Muscle layer of duodenum (tissue), 2 donors: ENCODE measurements at regions not wholly inside any gene's neighbourhood (a gene's known extent, or its start where the extent isn't known, plus 50 kb on each side); places are given as distances from the start of the nearest gene placed in this dataset.

Experiments used
- H3K27ac ChIP-seq: one replicate; pipeline ENCODE4 v1.7.0; 2013; ENCODE audit warnings: mild to moderate bottlenecking, low read length
- H3K27me3 ChIP-seq: one replicate; pipeline ENCODE4 v1.7.0; 2013; ENCODE audit warnings: low read depth, mild to moderate bottlenecking, control low read depth, low read length
- H3K36me3 ChIP-seq, 2 donors: one replicate each; pipeline ENCODE4 v1.7.0; 2013; ENCODE audit warnings: low read length in 2 of 2, control low read depth in 1 of 2, mild to moderate bottlenecking in 1 of 2; ENCODE audit not compliant: insufficient read depth in 2 of 2, control insufficient read depth in 1 of 2
- H3K4me1 ChIP-seq, 2 donors: one replicate each; pipeline ENCODE4 v1.7.0; 2013; ENCODE audit warnings: low read length in 2 of 2, mild to moderate bottlenecking in 2 of 2, control low read depth in 1 of 2, moderate library complexity in 1 of 2; ENCODE audit not compliant: insufficient read depth in 2 of 2, control insufficient read depth in 1 of 2
- H3K4me3 ChIP-seq, 2 donors: one replicate each; pipeline ENCODE4 v1.7.0; 2013; ENCODE audit warnings: low read length in 2 of 2, low read depth in 1 of 2, mild to moderate bottlenecking in 1 of 2
- H3K9me3 ChIP-seq, 2 donors: one replicate each; pipeline ENCODE4 v1.7.0; 2013; ENCODE audit warnings: low read length in 2 of 2, control low read depth in 1 of 2, mild to moderate bottlenecking in 1 of 2; ENCODE audit not compliant: control insufficient read depth in 1 of 2
- donor health status: healthy.

DNA sequence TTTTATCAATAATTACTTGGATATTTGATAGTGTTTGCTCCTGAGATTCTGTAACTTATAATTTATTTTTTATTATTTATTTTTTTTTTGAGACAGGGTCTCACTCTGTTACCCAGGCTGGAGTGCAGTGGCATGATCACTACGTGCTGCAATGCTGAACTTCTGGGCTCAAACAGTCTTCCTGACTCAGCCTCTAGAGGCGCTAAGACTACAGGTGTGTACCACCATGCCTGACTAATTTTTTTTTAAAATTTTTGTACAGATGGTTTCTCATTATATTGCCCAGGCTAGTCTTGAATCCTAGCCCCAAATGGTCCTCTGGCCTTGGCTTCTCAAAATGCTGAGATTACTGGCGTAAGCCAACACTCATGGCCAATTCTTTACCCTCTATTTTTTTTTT, 845.5 kb upstream of the ADGRL4 start:
- H3K27ac ChIP-seq, result no peak overlapping the region
- no peaks in the 10 kb centered on the region for H3K4me1 ChIP-seq
- H3K4me3 ChIP-seq, result no peak overlapping the region
- H3K9me3 ChIP-seq, result no peaks in the 10 kb centered on the region
- H3K36me3 ChIP-seq, result no peaks in the 10 kb centered on the region
- no peaks in the 10 kb centered on the region for H3K27me3 ChIP-seq

DNA sequence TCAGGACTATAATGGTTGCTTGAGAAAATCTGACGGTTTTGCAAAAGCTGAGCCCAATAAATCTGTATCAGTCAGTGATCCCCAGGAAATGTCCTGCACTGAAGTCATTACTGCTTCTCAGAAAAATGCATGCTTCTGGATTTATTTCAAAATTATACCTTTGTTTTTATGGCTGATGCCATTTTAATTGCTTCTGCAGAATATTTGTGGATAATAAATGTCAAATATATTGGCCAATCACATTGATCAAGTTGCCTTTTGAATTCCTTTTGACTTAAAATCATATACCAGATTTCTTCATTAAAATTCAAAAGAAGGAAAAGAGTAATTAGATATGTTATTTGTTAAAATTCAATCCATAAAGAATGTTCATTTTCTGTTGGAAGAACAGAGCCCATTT, 842.9 kb upstream of the ADGRL4 start:
- Histone ChIP-seq H3K4me3 (no peak overlapping the region), H3K9me3 (no peaks in the 10 kb centered on the region), H3K27ac (no peak overlapping the region), H3K4me1 (no peaks in the 10 kb centered on the region), H3K36me3 (no peaks in the 10 kb centered on the region), H3K27me3 (no peaks in the 10 kb centered on the region)

DNA sequence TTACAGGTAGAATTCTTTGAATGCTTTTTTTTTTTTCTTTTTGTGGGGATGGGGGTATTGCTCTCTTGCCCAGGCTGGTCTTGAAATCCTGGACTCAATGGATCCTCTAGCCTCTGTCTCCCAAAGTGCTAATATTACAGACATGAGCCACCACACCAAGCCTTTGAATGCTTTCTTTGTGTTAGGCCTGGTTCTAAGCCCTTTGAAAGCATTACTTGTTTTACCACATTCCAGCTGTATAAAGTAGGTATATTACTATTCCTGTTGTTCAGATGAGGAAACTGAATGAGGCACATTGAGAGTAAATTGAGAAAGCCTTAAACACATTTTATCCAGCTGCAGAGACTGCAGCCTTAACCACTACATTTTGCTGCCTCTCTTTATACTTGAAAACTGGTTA, 841.8 kb upstream of the ADGRL4 start:
- no peaks in the 10 kb centered on the region for H3K4me1 ChIP-seq
- H3K27ac ChIP-seq, result no peak overlapping the region
- no peaks in the 10 kb centered on the region for H3K27me3 ChIP-seq
- H3K9me3 ChIP-seq, result no peaks in the 10 kb centered on the region
- no peaks in the 10 kb centered on the region for H3K36me3 ChIP-seq
- H3K4me3 ChIP-seq, result no peak overlapping the region

DNA sequence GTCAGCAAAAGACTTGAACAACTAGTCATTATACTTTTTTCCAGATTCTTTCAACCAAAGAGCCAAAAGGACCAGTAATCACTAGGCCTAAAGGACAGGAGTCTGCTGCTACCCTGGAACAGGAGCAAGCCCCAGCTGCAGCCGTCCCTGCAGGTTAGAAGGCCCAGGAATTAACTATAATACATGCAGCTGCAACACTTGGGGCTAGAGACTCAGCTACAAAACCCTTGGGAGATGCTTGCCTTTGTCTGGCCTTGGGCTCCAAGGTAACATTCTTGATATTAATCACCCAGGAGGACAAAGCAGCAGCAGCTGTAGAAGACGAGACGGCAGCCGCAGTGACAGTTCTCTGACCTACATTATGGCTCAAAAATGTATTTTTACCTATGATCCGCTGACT, 841.2 kb upstream of the ADGRL4 start:
- no peak overlapping the region for H3K27ac ChIP-seq
- no peaks in the 10 kb centered on the region for H3K9me3 ChIP-seq
- no peaks in the 10 kb centered on the region for H3K36me3 ChIP-seq
- no peak overlapping the region for H3K4me3 ChIP-seq
- no peaks in the 10 kb centered on the region for H3K4me1 ChIP-seq
- no peaks in the 10 kb centered on the region for H3K27me3 ChIP-seq

DNA sequence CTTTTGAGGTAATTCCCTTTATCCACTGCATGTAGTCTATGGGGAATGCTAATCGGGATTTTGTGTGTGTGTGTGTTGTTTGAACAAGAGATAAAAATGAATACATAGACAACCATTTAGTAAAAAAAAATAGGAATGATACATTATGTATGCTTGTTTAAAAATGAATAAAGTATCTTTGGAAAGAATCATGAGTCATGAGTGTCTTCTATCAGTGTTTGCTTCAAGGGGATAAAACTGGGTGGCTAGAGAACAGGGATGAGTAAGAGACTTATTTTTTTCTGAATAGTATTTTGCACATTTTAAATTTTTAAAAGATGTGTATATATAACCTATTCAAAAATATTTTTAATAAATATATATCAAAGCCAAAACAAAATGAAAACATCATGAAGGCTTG, 839.4 kb upstream of the ADGRL4 start:
- Histone ChIP-seq H3K27me3 (no peaks in the 10 kb centered on the region), H3K27ac (no peak overlapping the region), H3K4me1 (no peaks in the 10 kb centered on the region), H3K4me3 (no peak overlapping the region), H3K9me3 (no peaks in the 10 kb centered on the region), H3K36me3 (no peaks in the 10 kb centered on the region)

DNA sequence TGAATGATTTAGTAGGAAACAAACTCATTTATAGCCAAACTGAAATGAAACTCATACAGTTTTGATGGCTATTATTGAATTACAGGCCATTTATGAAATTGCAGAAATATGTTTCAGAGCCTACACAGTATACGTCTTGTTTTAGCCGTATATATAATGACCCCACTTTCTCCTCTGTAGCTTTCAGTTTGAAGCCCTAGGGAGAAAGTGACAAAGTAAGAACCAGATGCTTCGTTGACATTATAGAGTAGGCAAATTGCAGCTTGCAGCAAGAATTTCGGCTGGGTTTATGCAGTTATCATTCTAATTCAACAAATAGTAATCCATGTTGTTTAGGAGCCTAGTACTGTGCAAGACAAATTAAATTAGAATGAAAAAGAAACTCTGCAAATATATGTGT, 836.3 kb upstream of the ADGRL4 start:
- Histone ChIP-seq H3K4me3 (no peak overlapping the region), H3K27me3 (no peaks in the 10 kb centered on the region)

DNA sequence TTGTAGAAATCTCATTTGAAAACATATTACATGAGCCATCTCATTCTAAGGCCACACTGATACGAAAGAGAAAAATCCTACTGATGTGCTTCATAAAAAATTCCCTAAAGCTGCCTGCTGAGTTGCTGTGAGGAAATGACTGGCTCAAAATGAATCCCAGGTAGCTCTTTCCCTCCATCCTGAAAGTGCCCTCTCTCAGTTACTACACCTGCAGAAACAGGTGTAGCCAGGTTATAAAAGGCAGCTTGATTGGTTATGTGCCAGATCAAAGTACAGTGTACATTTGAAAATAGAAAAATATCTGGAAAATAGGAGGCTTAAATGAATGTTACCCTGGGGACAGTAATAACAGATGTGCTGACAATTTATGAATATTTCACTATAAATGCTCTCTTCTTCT, 833.4 kb upstream of the ADGRL4 start:
- no peak overlapping the region for H3K27ac ChIP-seq
- H3K36me3 ChIP-seq, result no peaks in the 10 kb centered on the region
- H3K4me3 ChIP-seq, result no peak overlapping the region
- H3K4me1 ChIP-seq, result no peaks in the 10 kb centered on the region
- no peaks in the 10 kb centered on the region for H3K9me3 ChIP-seq
- H3K27me3 ChIP-seq, result no peaks in the 10 kb centered on the region

More for the DNA sequence above, 836.3 kb upstream of the ADGRL4 start:
- H3K27ac ChIP-seq, result no peak overlapping the region
- no peaks in the 10 kb centered on the region for H3K4me1 ChIP-seq
- H3K36me3 ChIP-seq, result no peaks in the 10 kb centered on the region
- no peaks in the 10 kb centered on the region for H3K9me3 ChIP-seq

DNA sequence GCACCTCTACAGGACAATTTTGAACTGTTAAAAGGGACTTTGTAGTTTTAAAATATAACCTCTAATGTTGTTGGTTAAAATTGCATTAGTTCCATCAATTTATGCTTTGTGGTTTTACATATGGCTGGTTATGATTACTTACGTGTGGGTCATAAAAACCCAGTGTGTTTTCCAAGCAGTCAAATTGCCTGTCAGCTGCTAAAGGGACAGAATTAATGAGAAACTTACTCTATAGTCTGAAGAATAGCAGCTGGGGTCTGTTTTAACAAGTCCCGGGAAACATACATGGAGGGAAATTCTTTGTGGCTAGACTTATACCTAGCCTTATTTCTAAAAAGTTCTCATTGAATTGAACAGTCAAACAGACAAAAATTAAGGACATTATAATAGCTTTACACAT, 820.9 kb upstream of the ADGRL4 start:
- no peak overlapping the region for H3K4me3 ChIP-seq
- no peaks in the 10 kb centered on the region for H3K4me1 ChIP-seq
- H3K9me3 ChIP-seq, result no peaks in the 10 kb centered on the region
- no peaks in the 10 kb centered on the region for H3K36me3 ChIP-seq
- H3K27ac ChIP-seq, result no peak overlapping the region
- no peaks in the 10 kb centered on the region for H3K27me3 ChIP-seq

DNA sequence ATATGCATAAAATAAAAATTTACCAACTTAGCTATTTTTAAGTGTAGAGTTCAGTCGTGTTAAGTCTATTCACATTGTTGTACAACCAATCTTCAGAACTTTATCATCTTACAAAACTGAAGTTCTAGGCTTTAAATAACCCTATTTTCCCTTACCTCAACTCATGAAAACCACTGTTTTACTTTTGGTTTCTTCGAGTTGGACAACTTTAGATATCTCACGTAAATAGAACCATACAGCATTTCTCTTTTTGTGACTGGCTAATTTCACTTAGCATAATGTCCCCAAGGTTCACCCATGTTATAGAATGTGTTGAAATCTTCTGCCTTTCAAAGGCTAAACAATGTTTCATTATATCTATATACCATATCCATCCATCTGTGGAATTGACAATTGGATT, 819.0 kb upstream of the ADGRL4 start:
- H3K4me1 ChIP-seq, result no peaks in the 10 kb centered on the region
- H3K9me3 ChIP-seq, result no peaks in the 10 kb centered on the region
- H3K4me3 ChIP-seq, result no peak overlapping the region
- no peaks in the 10 kb centered on the region for H3K36me3 ChIP-seq
- no peaks in the 10 kb centered on the region for H3K27me3 ChIP-seq
- H3K27ac ChIP-seq, result no peak overlapping the region

DNA sequence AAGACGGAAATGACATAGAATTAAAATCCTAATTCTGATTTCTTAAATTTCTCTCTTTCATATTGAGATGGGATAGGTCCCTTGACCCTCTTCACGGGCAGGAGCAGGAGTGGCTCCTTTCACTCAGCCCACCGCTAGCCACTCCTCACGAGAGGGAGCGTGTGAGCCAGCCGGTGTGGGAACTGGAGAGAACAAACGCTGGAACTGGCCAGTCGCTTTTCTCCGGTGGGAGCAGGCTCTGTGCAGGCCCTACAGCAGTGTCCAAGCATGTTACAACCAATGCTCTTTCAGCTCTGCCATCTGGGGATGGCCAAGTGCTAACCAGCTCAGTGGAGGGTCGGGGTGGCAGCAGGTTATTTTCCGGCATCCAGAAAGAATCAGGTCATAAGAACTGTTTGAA, 815.5 kb upstream of the ADGRL4 start:
- Histone ChIP-seq H3K27me3 (no peaks in the 10 kb centered on the region), H3K36me3 (no peaks in the 10 kb centered on the region), H3K27ac (no peak overlapping the region), H3K4me1 (no peaks in the 10 kb centered on the region), H3K4me3 (no peak overlapping the region), H3K9me3 (no peaks in the 10 kb centered on the region)

DNA sequence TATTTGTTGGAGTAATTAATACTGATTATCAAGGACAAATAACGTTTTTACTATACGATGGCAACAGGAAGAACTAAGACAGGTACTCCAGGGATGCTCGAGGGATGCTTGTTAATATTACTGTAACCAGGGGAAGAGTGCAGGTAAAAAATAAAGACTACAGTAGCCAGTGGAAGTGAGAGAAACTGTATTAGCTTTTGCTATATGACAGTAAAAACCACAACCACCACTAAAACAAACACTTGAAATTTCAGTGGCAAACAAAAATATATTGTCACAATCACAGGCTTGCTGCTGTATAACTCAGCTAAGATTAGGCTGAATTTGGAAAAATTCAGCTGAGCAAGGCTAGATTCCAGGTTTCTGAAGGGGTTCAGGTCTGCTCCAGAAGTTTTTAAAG, 812.6 kb upstream of the ADGRL4 start:
- Histone ChIP-seq H3K4me3 (no peak overlapping the region), H3K27ac (no peak overlapping the region), H3K36me3 (no peaks in the 10 kb centered on the region), H3K4me1 (no peaks in the 10 kb centered on the region), H3K27me3 (no peaks in the 10 kb centered on the region), H3K9me3 (no peaks in the 10 kb centered on the region)

DNA sequence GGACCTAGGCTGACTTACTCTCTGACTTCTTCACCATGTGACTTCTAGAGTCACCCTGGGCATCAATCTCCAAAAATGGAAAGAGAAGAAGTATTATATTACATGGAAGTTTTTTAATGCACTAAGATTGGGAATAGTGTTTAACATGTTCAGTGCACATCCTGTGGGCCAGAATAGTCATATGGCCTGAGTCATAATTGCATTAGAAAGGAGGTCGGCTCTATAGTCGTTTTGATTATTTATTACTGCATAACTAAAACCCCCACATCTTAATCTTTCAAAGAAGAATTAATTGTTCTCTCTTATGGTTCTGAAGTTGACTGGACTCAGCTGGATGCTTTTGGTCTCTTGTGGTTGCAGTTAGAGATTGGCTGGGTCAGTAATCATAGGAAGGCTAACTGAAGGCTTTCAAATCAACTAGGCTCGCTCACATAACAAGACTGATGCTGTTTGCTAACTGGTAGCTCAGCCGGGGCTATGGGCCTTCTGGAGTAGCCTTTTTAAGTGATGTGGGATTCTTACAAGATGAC, 810.6 kb upstream of the ADGRL4 start:
- Histone ChIP-seq H3K36me3 (no peaks in the 10 kb centered on the region), H3K9me3 (no peaks in the 10 kb centered on the region), H3K27me3 (no peaks in the 10 kb centered on the region), H3K27ac (no peak overlapping the region), H3K4me1 (no peaks in the 10 kb centered on the region), H3K4me3 (no peak overlapping the region)
